SK-N-SH (cell line): ENCODE measurements at regions not wholly inside any gene's neighbourhood (a gene's known extent, or its start where the extent isn't known, plus 50 kb on each side); places are given as distances from the start of the nearest gene placed in this dataset.

ENCODE experiments used
- CHD2 ChIP-seq: fragments of 150-350 bp; IDR thresholded peaks from 2 replicates; pipeline ENCODE4 v1.6.1; 2018; ENCODE audit warnings: low read length; ENCODE audit not compliant: partially characterized antibody
- CTCF ChIP-seq: fragments of 200-600 bp; sonication (generic); IDR thresholded peaks from 2 replicates; pipeline ENCODE4 v1.6.1; 2017; ENCODE audit warnings: antibody characterized with exemption, mild to moderate bottlenecking, moderate library complexity
- EP300 ChIP-seq, 2 experiments: IDR thresholded peaks; 2 replicates each; pipeline versions ENCODE4 v1.4.0 to v1.6.1; 2012; ENCODE audit warnings: borderline replicate concordance in 1 of 2, low read depth in 1 of 2, low read length in 1 of 2
- EZH2phosphoT487 ChIP-seq: fragments of 200-600 bp; sonication (generic); IDR thresholded peaks from 2 replicates; pipeline ENCODE4 v1.6.1; 2017; ENCODE audit warnings: low read depth, mixed run types, mild to moderate bottlenecking, antibody characterized with exemption, moderate library complexity, borderline replicate concordance
- MAX ChIP-seq: IDR thresholded peaks from 2 replicates; pipeline ENCODE4 v1.4.0; 2012; ENCODE audit warnings: low read depth
- MXI1 ChIP-seq: IDR thresholded peaks from 2 replicates; pipeline ENCODE4 v1.6.1; 2012; ENCODE audit warnings: mild to moderate bottlenecking, low read depth, low read length, improper control_type of control experiment
- NRF1 ChIP-seq: IDR thresholded peaks from 2 replicates; pipeline ENCODE4 v1.6.1; 2012; ENCODE audit warnings: low read depth, mild to moderate bottlenecking, low read length
- PBX3 ChIP-seq: IDR thresholded peaks from 2 replicates; pipeline ENCODE4; 2012
- POLR2AphosphoS5 ChIP-seq: IDR thresholded peaks from 2 replicates; pipeline ENCODE4 v1.6.1; 2012; ENCODE audit warnings: low read depth, low read length
- RCOR1 ChIP-seq: fragments of 150-350 bp; IDR thresholded peaks from 2 replicates; pipeline ENCODE4 v1.6.1; 2017; ENCODE audit warnings: antibody characterized with exemption, low read length
- REST ChIP-seq: IDR thresholded peaks from 2 replicates; pipeline ENCODE4 v1.6.1; 2012; ENCODE audit warnings: mild to moderate bottlenecking, low read depth, low read length, moderate library complexity
- TCF12 ChIP-seq: IDR thresholded peaks from 2 replicates; pipeline ENCODE4 v1.4.0; 2012
- USF2 ChIP-seq: fragments of 150-350 bp; IDR thresholded peaks from 2 replicates; pipeline ENCODE4 v1.6.1; 2017; ENCODE audit warnings: antibody characterized with exemption, low read length, low read depth, borderline replicate concordance
- YY1 ChIP-seq: IDR thresholded peaks from 2 replicates; pipeline ENCODE4 v1.4.0; 2012; ENCODE audit warnings: low read depth, mild to moderate bottlenecking

DNA sequence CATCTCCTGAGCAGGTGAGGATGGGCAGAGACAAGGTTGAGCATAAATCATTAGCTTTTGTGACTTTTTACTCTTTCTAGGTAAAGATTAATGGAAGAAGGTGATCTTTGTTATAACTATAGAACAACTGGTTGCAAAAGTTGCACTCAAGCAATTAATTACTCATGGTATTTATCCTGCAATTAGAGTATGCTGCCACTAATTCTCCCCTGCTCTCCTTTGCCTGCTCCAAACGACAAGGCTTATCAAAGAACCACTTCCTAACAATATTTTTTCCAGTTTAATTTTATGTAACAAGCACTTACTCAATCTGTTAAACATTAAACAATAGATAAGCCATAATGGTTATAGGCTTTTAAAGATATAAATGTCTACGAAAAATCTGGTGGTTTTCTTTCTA, 189.9 kb upstream of the PELI2 start:
- TF ChIP-seq CTCF (no peak), TCF12 (no peak), POLR2AphosphoS5 (no peak), MXI1 (no peak), NRF1 (no peak), EP300 (IDR thresholded peaks at IDR 0.05; ENCODE audit: borderline replicate concordance in 1 of 2, low read depth in 1 of 2, low read length in 1 of 2) (no peak), USF2 (no peak), EZH2phosphoT487 (no peak), YY1 (no peak), PBX3 (no peak), REST (no peak), CHD2 (no peak), MAX (no peak), RCOR1 (no peak)
